GM18870 (cell line): ENCODE measurements at regions not wholly inside any gene's neighbourhood (a gene's known extent, or its start where the extent isn't known, plus 50 kb on each side); places are given as distances from the start of the nearest gene placed in this dataset.

ENCODE experiments used
- ATAC-seq: cut with Tn5 transposase; IDR thresholded peaks from one replicate; pipeline ENCODE4 v1.9.1; 2021; ENCODE audit warnings: moderate library complexity; ENCODE audit not compliant: unreplicated experiment

DNA sequence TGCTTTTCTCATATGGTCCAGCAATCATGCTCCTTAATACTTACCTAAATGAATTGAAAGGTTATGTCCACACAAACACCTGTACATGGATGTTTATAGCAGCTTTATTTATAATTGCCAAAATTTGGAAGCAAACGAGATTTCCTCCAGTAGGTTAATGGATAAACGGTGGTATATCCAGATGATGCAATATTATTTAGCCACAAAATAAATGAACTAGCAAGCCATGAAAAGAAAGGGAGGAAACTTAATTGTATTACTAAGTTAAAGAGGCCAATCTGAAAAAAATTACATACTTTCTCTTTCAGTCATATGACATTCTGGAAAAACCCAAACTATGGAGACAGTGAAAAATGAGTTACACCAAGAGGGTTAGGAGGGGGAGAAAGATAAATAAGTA is 76.3 kb upstream of the LRRC7 start:
- no peak for ATAC-seq

- no peak for ATAC-seq
Observed at GRCh38 chr1:69492286-69492685, 75.4 kb upstream of the LRRC7 start.

GRCh38 chr1:69494221-69494620 is 73.5 kb upstream of the LRRC7 start:
- ATAC-seq: no peak

GRCh38 chr1:69497441-69498221 is 70.1 kb upstream of the LRRC7 start:
- ATAC-seq: no peak

DNA sequence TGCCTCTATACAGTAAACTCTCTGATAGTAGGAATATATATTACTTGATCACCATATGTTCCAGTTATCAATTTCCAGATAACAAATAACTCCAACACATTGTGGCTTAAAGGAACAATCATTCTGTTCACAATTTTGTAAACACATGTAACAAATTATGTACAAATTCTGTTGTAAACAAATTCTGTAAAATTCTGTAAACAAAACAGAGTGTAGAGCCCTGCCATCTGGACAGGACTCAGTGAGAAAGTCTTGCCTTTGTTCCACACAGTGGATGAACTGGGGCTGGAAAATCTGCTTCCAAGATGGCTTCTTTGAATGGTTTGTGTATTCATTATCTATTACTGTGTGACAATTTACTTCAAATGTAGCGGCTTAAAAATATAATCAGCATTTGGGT is 69.0 kb upstream of the LRRC7 start:
- ATAC-seq: no peak

- no peak for ATAC-seq
Observed at GRCh38 chr1:69499203-69499803, 68.4 kb upstream of the LRRC7 start.

GRCh38 chr1:69502991-69503390 is 64.7 kb upstream of the LRRC7 start:
- no peak for ATAC-seq

- no peak for ATAC-seq
Observed at GRCh38 chr1:69504730-69505252, 62.9 kb upstream of the LRRC7 start.

DNA sequence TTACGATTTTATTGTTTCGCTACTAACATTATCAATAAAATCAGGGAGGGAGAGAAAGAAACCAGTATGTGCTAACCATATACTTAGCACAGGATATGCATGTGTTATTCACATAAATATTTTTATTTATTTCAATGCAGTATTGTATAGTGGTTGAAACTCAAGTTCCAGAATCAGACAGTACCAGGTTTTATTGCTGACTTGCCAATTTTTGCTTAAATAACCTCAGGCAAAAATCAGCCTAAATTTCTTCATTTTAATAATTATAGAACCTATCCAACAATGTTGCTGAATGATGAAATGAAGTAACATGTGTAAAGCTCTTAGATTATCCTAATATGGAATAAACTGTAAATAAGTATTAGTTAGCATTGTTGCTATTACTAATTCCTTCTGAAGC is 61.4 kb upstream of the LRRC7 start:
- no peak for ATAC-seq

- no peak for ATAC-seq
Observed at GRCh38 chr1:69506721-69507120, 61.0 kb upstream of the LRRC7 start.

GRCh38 chr1:69510026-69510425 is 57.7 kb upstream of the LRRC7 start:
- ATAC-seq: no peak

- no peak for ATAC-seq
Observed at GRCh38 chr1:69511426-69512192, 56.1 kb upstream of the LRRC7 start.

- ATAC-seq: no peak
Observed at GRCh38 chr1:69513601-69514000, 54.1 kb upstream of the LRRC7 start.
